ENCODE measurements at regions not wholly inside any gene's neighbourhood (a gene's known extent, or its start where the extent isn't known, plus 50 kb on each side); places are given as distances from the start of the nearest gene placed in this dataset.

- Histone ChIP-seq H3K4me3 (replicated peaks in 1 of 3; ENCODE audit: insufficient read depth in 1 of 3, low read depth in 1 of 3, low read length in 3 of 3) (no peak overlapping the region), H3K27ac (ENCODE audit: insufficient read depth, low read depth, low read length) (no peak overlapping the region), H3K36me3 (ENCODE audit: control insufficient read depth in 2 of 2, extremely low read depth in 1 of 2, insufficient read depth in 2 of 2, low read length in 2 of 2) (no peaks in the 10 kb centered on the region), H3K4me2 (ENCODE audit: insufficient read depth, low read length) (no peak overlapping the region), H3K79me2 (ENCODE audit: control insufficient read depth, insufficient read depth, low read length) (no peaks in the 10 kb centered on the region), H3K9ac (replicated peaks; ENCODE audit: extremely low read depth, insufficient read depth, low read length) (no peak overlapping the region), H2AFZ (ENCODE audit: low read depth, low read length) (no peak overlapping the region), H3K4me1 (ENCODE audit: control insufficient read depth, extremely low read depth, insufficient read depth, low read length) (no peaks in the 10 kb centered on the region), H3K9me3 (replicated peaks; ENCODE audit: control insufficient read depth, insufficient read depth, low read length) (no peaks in the 10 kb centered on the region), H3K27me3 (ENCODE audit: control insufficient read depth in 2 of 2, insufficient read depth in 2 of 2, low read length in 2 of 2) (peaks cover 0 to 2% of the 10 kb centered on the region in 2 experiments), H3K9me1 (replicated peaks; ENCODE audit: control insufficient read depth, extremely low read depth, insufficient read depth, low read length) (no peaks in the 10 kb centered on the region), H4K20me1 (replicated peaks; ENCODE audit: control insufficient read depth, extremely low read depth, insufficient read depth, low read length) (no peaks in the 10 kb centered on the region)
- no peak for TF ChIP-seq EZH2 (IDR thresholded peaks at IDR 0.05; ENCODE audit: borderline replicate concordance, low read depth, low read length, severe bottlenecking)
- TF ChIP-seq, protein P1, sequence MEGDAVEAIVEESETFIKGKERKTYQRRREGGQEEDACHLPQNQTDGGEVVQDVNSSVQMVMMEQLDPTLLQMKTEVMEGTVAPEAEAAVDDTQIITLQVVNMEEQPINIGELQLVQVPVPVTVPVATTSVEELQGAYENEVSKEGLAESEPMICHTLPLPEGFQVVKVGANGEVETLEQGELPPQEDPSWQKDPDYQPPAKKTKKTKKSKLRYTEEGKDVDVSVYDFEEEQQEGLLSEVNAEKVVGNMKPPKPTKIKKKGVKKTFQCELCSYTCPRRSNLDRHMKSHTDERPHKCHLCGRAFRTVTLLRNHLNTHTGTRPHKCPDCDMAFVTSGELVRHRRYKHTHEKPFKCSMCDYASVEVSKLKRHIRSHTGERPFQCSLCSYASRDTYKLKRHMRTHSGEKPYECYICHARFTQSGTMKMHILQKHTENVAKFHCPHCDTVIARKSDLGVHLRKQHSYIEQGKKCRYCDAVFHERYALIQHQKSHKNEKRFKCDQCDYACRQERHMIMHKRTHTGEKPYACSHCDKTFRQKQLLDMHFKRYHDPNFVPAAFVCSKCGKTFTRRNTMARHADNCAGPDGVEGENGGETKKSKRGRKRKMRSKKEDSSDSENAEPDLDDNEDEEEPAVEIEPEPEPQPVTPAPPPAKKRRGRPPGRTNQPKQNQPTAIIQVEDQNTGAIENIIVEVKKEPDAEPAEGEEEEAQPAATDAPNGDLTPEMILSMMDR (IDR thresholded peaks at IDR 0.05; ENCODE audit: extremely low read depth in 1 of 2, insufficient read depth in 1 of 2, low read depth in 1 of 2, low read length in 2 of 2) = no peak
- TF ChIP-seq FOS (IDR thresholded peaks at IDR 0.05; ENCODE audit: borderline replicate concordance, insufficient read depth, low read length) = no peak
- TF ChIP-seq GATA2 (IDR thresholded peaks at IDR 0.05; ENCODE audit: insufficient read depth, insufficient read length, low read depth, low read length) = no peak
- no peak for TF ChIP-seq POLR2AphosphoS5 (IDR thresholded peaks at IDR 0.05; ENCODE audit: insufficient read depth, low read depth, low read length)
- no peak for TF ChIP-seq JUN (IDR thresholded peaks at IDR 0.05; ENCODE audit: borderline replicate concordance, insufficient read depth, insufficient read length, low read depth)
- no peak for DNase-seq (ENCODE audit: low read depth, low spot score)
- dilution Hi-C loops (cut with MboI; ENCODE audit: extremely low pct_ligation_motif_present, low sequenced_read_pairs) (no loop called here), intact Hi-C loops (cut with micrococcal nuclease) (no loop called here)
- POLR2A ChIA-PET = no interaction called here
- no TSS peak for BruUV-seq (replicated peaks)
- FAIRE-seq = no peak
- CTCF ChIA-PET = no interaction called here
Observed at GRCh38 chr10:10596256-10596655, 421.4 kb upstream of the CELF2 start.

DNA sequence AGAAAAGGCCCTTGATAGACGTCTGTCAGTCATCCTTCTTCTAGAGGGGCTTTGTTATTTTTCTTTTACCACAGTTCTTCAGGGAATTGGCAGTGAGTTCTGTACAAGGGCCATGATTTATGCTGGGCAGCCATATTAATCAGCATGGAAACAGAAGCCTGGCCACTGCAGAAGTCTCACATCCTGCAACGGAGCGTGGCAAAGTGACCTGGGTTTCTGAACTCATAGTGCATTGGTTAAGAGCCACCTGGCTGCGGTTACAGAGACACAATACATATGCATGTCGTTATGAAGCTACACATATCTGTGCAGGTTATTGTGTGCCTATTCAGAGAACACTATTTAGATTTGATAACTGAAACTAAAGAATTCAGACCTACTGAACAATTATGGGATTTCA, 419.4 kb upstream of the CELF2 start:
- Histone ChIP-seq H3K27me3 (ENCODE audit: control insufficient read depth in 2 of 2, insufficient read depth in 2 of 2, low read length in 2 of 2) (no peaks in the 10 kb centered on the region), H3K4me3 (replicated peaks in 1 of 3; ENCODE audit: insufficient read depth in 1 of 3, low read depth in 1 of 3, low read length in 3 of 3) (no peak overlapping the region), H3K9me1 (replicated peaks; ENCODE audit: control insufficient read depth, extremely low read depth, insufficient read depth, low read length) (no peaks in the 10 kb centered on the region), H2AFZ (ENCODE audit: low read depth, low read length) (no peak overlapping the region), H3K36me3 (ENCODE audit: control insufficient read depth in 2 of 2, extremely low read depth in 1 of 2, insufficient read depth in 2 of 2, low read length in 2 of 2) (no peaks in the 10 kb centered on the region), H3K9me3 (replicated peaks; ENCODE audit: control insufficient read depth, insufficient read depth, low read length) (no peaks in the 10 kb centered on the region), H3K9ac (replicated peaks; ENCODE audit: extremely low read depth, insufficient read depth, low read length) (no peak overlapping the region), H3K4me2 (ENCODE audit: insufficient read depth, low read length) (no peak overlapping the region), H3K79me2 (ENCODE audit: control insufficient read depth, insufficient read depth, low read length) (no peaks in the 10 kb centered on the region), H4K20me1 (replicated peaks; ENCODE audit: control insufficient read depth, extremely low read depth, insufficient read depth, low read length) (no peaks in the 10 kb centered on the region), H3K27ac (ENCODE audit: insufficient read depth, low read depth, low read length) (no peak overlapping the region), H3K4me1 (ENCODE audit: control insufficient read depth, extremely low read depth, insufficient read depth, low read length) (no peaks in the 10 kb centered on the region)
- POLR2A ChIA-PET = no interaction called here
- intact Hi-C loops (cut with micrococcal nuclease) = no loop called here
- dilution Hi-C loops (cut with MboI; ENCODE audit: extremely low pct_ligation_motif_present, low sequenced_read_pairs) = no loop called here
- DNase-seq (ENCODE audit: low read depth, low spot score) (no peak), FAIRE-seq (no peak)
- TF ChIP-seq JUN (IDR thresholded peaks at IDR 0.05; ENCODE audit: borderline replicate concordance, insufficient read depth, insufficient read length, low read depth) (no peak), GATA2 (IDR thresholded peaks at IDR 0.05; ENCODE audit: insufficient read depth, insufficient read length, low read depth, low read length) (no peak), EZH2 (IDR thresholded peaks at IDR 0.05; ENCODE audit: borderline replicate concordance, low read depth, low read length, severe bottlenecking) (no peak), POLR2AphosphoS5 (IDR thresholded peaks at IDR 0.05; ENCODE audit: insufficient read depth, low read depth, low read length) (no peak), POLR2A (IDR thresholded peaks at IDR 0.05; ENCODE audit: low read depth, low read length) (no peak), FOS (IDR thresholded peaks at IDR 0.05; ENCODE audit: borderline replicate concordance, insufficient read depth, low read length) (no peak), MYC (IDR thresholded peaks at IDR 0.05; ENCODE audit: low read depth, low read length) (no peak)
- TF ChIP-seq, protein P1 (IDR thresholded peaks at IDR 0.05; ENCODE audit: extremely low read depth in 1 of 2, insufficient read depth in 1 of 2, low read depth in 1 of 2, low read length in 2 of 2) = no peak
- TF ChIP-seq, protein P2, sequence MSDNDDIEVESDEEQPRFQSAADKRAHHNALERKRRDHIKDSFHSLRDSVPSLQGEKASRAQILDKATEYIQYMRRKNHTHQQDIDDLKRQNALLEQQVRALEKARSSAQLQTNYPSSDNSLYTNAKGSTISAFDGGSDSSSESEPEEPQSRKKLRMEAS (IDR thresholded peaks at IDR 0.05; ENCODE audit: insufficient read depth, insufficient read length) = no peak
- CTCF ChIA-PET = no interaction called here
- BruUV-seq (replicated peaks) = no TSS peak

All from endothelial cell of umbilical vein (primary cell).